HG03558 (cell line): ENCODE measurements at regions not wholly inside any gene's neighbourhood (a gene's known extent, or its start where the extent isn't known, plus 50 kb on each side); places are given as distances from the start of the nearest gene placed in this dataset.

ENCODE experiments used
- ATAC-seq: cut with Tn5 transposase; IDR thresholded peaks from one replicate; pipeline ENCODE4 v1.9.1; 2021; ENCODE audit warnings: moderate number of reproducible peaks; ENCODE audit not compliant: unreplicated experiment; ENCODE audit errors: extremely low read depth

DNA sequence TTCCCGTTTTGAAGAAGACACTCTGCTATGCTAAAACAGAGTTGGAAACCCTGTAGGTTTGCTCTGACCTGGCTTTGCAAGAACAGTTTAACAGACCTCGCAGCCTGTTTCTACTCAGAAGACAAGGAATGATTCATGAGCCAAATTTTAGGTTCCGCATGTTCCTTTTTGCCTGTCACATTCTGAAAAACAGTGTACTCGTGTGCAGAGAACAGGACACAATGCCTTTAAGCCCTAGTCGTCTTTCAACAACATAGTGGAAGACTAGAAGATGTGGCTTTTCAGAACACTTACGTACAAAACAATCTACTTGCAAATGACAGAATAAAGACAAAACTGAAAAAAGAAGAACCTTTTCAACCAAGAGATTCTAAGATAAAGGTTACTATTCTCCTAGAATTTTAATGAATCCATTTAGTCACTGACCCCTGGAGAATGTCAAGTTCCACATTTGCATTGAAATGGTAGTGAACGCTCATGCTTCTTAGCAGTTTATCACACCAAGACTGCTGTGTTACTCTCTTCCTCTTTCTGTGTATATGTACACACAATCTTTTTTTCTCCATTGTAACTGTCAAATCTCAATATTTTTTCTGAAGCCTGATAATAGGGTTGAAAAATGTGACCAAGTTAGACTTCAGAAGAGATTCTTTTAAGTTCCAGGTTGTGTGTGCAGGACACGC, 220.7 kb upstream of the NRSN1 start:
- no peak for ATAC-seq

DNA sequence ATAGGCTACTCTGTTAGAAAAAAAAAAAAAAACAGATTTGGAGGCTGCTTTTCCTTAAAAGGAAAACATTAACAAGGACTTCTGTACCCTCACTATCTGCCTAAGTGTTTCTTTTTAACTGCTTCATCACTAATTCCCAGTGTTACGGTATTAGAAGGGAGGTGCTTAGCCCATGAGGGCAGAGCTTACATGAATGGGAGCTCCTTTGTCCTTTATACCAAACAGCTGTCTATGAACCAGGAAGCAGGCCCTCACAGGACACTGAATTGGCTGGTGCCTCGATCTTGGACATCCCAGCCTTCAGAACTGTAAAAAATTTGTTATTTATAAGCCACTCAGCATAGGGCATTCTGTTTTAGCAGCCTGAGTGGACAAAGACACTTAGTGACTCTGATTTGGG, 215.6 kb upstream of the NRSN1 start:
- no peak for ATAC-seq

DNA sequence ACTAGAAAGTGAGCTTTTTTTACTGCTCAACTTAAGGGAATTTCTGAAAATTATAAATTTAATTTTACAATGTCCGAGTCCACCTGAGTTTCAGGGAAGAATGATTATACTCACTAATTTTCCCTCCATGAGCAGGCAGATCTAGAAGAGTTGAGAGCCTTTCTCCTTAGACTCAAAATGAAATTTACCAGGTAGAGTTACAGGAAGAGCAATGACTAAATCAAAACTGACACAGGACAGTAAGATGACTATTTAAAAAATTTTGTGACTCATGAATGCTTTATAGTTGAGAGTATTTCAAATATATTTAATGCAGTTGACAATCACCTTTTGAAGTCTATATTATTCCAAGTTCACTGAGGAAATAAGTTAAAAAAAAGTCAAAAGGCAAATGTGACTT, 198.1 kb upstream of the NRSN1 start:
- ATAC-seq = no peak

DNA sequence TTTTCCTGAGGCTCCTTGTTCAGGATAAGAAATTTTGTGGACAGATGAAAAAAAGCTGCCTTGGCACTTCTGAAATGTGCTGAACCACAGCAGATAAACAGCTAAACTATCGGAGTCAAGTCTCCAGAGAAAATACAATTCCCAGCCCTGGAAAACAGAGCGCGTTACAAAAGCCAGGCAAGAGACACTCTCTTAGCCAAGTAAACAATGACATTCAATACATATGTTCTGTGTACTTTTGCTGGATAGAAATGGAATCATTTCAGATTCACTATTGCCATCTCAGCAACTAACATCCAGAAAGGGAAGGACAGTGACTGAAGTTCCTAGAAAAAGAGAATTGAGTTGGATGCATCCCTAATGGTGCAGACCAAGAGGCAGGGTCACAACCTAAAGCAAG, 196.8 kb upstream of the NRSN1 start:
- no peak for ATAC-seq

DNA sequence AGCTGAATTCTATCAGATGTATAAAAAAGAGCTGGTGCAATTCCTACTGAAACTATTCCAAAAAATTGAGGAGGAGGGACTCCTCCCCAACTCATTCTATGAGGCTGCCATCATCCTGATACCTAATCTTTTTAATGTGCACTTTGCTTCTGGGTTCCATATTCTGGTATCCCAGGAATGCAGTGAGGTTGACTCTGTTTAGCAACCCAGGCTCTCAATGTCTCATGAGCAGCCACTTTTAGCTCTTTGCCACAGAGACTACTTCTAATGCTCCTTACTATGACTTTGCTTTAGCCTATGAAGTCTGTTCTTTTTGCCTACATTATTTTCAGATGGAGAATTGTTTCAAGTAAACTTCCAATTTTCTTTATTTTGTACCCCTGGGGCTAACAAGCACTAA, 185.5 kb upstream of the NRSN1 start:
- ATAC-seq = no peak

DNA sequence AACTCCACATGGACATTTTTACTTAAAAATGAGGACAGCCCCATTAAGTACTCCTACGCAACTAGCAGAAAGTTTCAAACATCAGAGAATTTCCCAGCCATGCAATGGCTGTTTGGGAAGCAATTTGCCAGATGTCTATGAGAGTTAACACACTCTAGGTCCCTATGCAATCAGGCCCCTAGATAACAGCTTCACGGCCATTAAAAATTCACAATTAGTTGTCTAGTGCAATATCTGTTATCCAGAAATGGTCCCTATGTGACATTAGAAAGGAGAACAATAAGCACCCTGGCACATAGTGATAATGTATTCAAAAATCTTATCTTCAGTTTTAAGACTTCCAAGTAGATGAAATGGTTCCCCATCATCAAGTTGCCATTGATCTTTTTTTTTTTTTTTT, 174.3 kb upstream of the NRSN1 start:
- no peak for ATAC-seq

DNA sequence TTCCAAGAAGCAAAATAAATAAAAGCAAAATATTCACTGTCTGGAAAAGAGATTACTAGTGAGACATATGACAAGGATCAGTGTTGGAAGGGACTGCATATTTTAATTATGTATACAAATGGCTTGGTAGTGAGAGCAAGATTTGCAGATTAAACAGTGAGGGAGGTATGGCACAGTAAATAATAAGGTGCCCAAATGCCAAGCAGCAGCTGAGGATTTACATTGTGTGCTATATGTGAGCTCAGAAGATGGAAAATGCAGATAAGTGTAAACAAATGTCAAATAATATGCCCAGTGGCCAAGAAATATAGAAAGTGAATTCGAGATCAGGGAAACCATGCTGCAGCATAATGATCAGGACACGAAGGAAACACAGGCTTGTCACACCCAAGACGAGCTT, 173.8 kb upstream of the NRSN1 start:
- ATAC-seq = no peak

DNA sequence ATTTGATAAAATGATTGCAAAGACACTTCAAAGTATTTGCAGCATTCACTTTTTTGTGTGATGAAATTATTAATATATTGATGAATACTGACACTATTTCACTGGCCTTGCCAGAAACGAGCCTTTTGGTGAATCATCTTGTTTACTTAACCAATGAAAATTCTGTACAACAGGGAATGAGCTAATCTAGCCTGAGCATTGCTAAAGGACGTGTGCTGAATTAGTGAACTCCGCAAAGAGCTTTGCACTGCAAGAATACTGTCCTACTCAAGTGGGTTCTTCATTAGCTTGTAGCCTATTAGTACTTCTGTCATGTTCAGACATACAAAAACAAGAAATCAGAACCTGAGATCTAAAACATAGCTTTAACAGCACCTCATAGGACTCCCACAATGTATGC, 172.0 kb upstream of the NRSN1 start:
- ATAC-seq = no peak

DNA sequence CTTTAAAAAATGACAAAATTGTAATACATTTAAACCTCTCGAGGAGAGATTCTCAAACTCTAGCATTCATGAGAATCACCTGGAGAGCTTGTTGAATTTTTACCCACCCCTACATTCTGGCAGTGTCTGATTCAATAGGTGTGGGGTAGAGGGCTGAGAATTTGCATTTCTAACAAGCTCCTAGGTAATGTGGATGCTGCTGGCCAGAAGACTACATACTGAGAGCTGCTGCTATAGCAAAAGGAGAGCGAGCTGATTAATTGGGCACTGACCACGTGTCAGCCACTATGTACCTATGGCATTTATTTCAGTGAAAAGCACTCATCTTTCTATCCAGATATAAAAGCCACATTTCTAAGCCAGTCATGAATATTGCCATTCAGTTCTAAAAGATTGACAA, 169.0 kb upstream of the NRSN1 start:
- ATAC-seq = no peak

DNA sequence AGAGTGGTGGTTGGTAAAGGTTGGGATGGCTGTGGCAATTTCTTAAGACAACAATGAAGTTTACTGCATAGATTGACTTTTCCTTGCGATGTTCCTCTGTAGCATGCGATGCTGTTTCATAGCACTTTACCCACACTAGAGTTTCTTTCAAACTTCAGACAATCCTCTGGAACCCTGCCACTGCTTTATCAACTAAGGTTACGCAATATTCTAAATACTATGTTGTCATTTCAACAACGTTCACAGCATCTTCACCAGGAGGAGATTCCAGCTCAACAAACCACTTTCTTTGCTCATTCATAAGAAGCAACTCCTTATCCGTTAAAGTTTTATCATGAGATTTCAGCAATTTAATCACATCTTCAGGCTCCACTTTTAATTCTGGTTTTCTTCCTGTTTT, 161.2 kb upstream of the NRSN1 start:
- ATAC-seq = no peak

DNA sequence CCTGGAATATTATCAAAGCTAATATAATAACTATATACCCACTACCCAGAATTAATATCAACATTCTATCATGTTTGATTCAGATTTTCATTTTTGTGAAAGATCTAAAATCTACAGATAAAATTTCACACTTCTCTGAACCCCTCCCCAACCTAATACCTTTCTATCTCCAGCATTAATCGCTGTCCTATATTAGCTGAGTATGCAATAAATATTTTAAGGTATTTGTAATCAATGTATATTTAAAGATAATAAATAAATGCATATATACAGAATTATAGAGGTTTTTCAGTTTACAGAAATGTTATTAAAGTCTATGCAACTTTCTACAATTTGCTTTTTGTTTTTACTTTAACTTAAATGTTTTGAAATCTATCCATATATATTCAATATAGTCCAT, 156.7 kb upstream of the NRSN1 start:
- no peak for ATAC-seq

DNA sequence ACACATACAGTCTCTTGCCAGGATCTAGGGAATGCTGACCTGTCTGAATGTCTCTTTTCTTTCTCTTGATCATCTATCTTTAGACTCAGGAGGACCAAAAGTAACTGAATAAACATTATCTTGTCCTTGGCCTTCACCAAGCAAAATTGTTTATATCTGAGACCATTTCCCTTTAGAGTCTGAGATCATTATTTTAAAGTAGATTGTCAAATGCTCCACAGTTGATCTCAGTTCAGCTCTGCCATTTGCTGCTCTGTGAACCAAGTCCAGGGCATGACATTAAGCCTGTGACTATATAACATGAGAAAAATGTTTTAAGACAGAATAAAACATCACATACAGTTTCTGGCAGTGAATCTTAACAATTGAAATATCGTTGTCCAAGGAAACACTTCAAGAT, 148.3 kb upstream of the NRSN1 start:
- no peak for ATAC-seq

DNA sequence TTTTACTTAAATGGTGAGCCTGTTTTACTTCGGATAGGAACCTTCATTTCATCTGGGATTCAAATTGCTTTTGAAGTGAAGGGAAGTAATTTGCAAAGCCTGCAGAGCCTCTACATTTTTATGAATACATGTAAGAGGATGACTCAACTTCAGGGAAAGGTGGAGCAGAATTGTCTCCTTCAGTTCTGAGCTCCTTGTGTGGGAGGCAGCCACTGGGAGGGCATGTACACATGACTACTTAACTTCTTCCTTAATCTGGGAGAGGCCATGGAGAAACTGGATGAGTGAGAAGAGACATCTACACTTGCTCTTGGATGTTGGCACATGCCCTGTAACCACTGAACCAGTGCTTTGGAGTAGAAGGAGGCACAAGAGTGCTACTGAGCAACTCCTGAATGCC, 145.1 kb upstream of the NRSN1 start:
- no peak for ATAC-seq

DNA sequence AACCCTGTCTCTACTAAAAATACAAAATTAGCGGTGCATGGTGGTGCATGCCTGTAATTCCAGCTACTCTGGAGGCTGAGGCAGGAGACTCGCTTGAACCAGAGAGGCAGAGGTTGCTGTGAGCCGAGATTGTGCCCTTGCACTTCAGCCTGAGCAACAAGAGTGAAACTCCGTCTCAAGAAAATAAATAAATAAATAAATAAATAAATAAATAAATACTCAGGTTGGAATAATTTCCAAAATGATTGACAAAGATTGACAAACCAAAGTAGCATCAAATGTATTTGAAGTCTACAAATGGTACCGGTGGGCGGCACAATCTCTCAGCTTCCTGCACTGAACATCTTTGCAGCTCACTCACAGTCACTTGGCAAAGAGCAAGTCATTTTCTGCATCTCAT, 144.1 kb upstream of the NRSN1 start:
- no peak for ATAC-seq

DNA sequence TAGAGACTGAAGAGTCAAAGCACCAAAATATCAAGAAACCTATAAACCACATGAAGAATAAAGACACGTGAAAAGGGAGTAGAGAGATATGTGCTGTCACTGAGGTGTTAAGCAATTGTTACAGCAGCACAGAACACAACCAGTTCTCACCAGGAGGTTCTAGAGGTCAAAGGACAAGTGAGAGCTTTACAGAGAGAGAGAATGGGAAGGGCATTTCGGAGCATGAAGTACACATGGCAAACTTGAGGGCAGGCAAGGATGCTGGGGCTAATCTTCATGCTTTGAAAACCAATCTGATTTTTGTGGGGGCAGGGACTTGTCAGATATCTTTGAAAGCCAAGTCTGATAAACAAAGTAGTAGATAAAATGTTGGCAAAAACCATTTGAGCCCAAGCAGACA, 142.3 kb upstream of the NRSN1 start:
- ATAC-seq = no peak

DNA sequence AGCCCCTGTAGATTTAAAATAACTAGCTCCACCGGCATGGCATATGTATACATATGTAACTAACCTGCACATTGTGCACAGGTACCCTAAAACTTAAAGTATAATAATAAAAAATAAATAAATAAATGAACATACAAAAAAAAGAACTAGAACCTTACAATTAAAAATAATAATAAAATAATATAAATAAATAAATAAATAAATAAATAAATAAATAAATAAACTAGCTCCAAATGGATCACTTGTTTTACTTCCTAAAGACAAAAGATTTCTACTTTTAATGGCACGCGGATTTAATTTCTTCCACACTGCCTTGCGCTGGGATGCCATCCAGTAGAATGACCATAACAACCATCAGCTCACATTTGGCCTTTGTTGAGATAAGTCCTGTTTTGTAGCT, 141.0 kb upstream of the NRSN1 start:
- ATAC-seq = no peak

DNA sequence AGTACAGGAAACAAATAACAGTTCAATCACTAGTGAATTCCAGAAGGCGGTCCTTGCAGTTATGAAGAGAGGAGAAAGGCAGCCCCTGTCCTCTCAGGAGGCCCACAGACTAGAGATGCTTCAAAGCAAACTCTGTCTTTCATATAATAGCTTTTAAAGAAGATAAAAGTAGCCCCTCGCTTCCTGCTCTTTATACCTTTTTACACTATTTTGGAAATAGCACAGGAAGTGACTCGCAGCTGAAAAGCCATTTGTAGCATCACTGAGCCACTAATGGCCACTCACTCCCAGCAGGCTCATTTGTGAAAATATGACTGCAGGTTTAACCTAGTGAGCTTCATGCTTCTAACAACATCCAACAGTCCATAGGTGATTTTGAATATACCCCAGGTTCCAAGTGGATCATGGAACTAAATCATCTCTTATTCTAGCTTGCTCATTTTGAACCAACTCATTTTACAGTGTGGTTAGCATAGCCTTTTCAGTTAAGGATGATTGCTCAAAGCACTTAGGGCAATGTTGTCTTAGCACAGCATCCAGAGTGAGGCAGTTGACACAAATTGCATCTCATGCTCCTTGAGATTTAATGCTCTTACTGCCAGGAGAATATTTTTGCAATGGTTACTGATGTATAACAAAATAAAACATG, 136.0 kb upstream of the NRSN1 start:
- ATAC-seq = no peak

DNA sequence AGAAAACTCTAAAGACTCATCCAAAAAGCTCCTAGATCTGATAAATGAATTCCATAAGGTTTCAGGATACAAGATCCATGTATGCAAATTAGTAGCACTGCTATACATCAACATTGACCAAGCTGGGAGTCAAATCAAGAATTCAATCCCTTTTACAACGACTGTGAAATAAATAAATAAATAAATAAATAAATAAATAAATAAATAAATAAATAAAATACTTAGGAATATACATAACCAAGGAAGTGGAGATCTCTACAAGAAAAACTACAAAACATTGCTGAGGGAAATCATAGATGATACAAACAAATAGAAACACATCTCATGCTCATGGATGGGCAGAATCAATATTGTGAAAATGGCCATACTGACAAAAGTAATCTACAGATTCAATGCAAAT, 132.0 kb upstream of the NRSN1 start:
- no peak for ATAC-seq

DNA sequence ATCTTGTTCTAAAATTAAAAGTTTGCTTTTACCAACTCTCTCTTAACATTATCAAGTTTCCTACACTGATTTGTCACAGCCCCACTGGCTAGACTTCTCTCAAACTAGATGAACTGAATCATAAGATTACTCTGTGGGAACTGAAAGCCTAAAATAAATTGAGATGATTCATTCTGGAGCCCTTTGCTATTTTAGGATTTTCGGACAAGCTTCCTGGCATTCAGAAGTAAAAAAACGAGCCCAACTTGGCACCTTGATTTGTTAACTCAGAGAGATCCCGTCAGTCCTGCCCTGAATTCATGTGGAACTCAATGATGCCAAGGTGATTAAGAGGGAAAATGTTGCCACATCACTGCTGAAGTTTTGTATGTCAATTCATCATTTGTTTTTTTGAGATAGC, 122.0 kb upstream of the NRSN1 start:
- no peak for ATAC-seq

DNA sequence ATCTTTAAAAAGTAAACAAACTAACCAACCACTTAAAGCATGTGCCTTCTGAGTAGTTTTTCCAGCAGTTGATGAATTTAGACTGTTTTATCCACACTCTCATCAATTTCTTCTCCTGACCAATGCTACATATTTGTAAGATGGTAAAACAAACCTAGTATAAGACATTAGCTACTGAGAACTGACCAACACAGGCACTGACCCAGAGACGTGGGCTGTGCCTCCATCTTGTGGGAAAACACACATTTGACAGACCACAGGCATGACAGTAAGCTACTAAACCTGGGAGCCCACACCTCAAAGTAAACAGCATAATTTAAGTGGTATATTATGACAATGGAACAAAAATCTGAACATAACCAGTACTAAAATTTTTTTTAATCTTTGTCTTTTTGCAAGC, 121.4 kb upstream of the NRSN1 start:
- no peak for ATAC-seq

DNA sequence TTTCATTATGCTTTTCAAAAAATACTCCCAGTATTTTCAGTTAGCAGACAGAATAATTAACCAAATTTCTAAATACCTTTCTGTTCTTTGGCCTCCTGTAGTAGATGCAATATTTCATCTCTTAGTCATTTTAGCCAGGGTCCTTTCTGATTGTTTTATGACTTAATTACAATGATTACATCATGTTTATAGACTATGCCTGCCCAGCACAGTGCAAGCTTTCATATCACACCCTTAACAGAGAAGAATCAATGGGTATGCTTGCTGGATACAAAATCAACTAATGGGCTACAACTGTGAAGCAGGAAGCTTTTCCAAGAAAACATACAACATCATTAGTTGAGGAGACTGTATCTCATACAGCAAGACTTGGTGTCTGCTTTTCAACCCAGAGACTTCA, 119.8 kb upstream of the NRSN1 start:
- no peak for ATAC-seq

DNA sequence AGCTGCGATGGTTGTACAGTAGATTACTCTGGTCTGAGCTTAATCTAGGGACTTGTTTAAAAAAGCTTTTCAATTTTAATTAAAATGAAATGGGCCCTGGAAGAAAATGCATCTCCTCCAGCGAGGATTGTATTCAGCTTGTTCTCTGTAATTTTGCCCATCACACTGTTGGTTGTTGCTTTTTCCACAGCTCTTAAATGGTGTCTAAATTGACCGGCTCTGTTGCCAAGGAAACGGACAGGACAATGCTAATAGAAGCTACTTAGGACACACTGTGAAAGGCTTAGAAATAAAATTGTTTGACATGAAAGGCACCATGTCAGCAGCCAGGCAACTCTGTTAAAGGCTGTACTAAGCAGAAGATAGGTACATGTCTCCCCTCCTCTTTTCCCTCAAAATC, 116.7 kb upstream of the NRSN1 start:
- no peak for ATAC-seq
